H1 (cell line): ENCODE measurements at regions not wholly inside any gene's neighbourhood (a gene's known extent, or its start where the extent isn't known, plus 50 kb on each side); places are given as distances from the start of the nearest gene placed in this dataset.

ENCODE experiments used
- CTCF ChIA-PET: fragments of 300-600 bp; sonication (Branson Sonifier 250); formaldehyde crosslinking; loops from one replicate; lab custom pipeline; 2021; ENCODE audit not compliant: partially characterized antibody; lab: Charles Lee
- POLR2A ChIA-PET: fragments of 300-600 bp; sonication (Branson Sonifier 250); formaldehyde crosslinking; loops from one replicate; lab custom pipeline; 2021; ENCODE audit warnings: inconsistent platforms; ENCODE audit not compliant: partially characterized antibody; lab: Charles Lee
- DNase-seq, 2 experiments: peaks; one replicate each; pipeline versions ENCODE4 v3.0.0 to v3.0.0-alpha.2; 2010 to 2022; ENCODE audit warnings: low spot score in 2 of 2, low read depth in 1 of 2, mixed read lengths in 1 of 2
- FAIRE-seq: peaks from 2 replicates; lab custom pipeline; 2011; peaks lifted over from hg19 to GRCh38; lab: Jason Lieb, UNC
- H2AFZ ChIP-seq: 2 replicates; pipeline ENCODE4 v1.8.1; 2012; ENCODE audit warnings: low read length, inconsistent platforms
- H2AK5ac ChIP-seq: 2 replicates; pipeline ENCODE4 v1.6.1; 2013; ENCODE audit warnings: low read depth, low read length
- H2BK120ac ChIP-seq: replicated peaks from 2 replicates; pipeline ENCODE3; 2013; ENCODE audit warnings: low read depth, low read length, inconsistent platforms
- H2BK12ac ChIP-seq: 2 replicates; pipeline ENCODE4 v1.6.1; 2013; ENCODE audit warnings: low read depth, low read length
- H2BK15ac ChIP-seq: 2 replicates; pipeline ENCODE4 v1.6.1; 2013; ENCODE audit warnings: low read length
- H2BK20ac ChIP-seq: 2 replicates; pipeline ENCODE4 v1.6.1; 2013; ENCODE audit warnings: low read length
- H2BK5ac ChIP-seq: 2 replicates; pipeline ENCODE4 v1.6.1; 2013; ENCODE audit warnings: low read depth, low read length
- H3K14ac ChIP-seq: 2 replicates; pipeline ENCODE4 v1.6.1; 2013; ENCODE audit warnings: inconsistent platforms; ENCODE audit not compliant: insufficient read length
- H3K18ac ChIP-seq: 2 replicates; pipeline ENCODE4 v1.6.1; 2013; ENCODE audit warnings: low read length; ENCODE audit errors: extremely low read depth
- H3K23ac ChIP-seq: 2 replicates; pipeline ENCODE4 v1.6.1; 2013; ENCODE audit warnings: inconsistent platforms; ENCODE audit not compliant: insufficient read length
- H3K23me2 ChIP-seq: 2 replicates; pipeline ENCODE4 v1.6.1; 2013; ENCODE audit warnings: low read depth, low read length
- H3K27ac ChIP-seq: 2 replicates; pipeline ENCODE4 v1.6.1; 2011; ENCODE audit warnings: low read depth, low read length, inconsistent platforms
- H3K27me3 ChIP-seq, 4 experiments: replicated peaks in 1 of 4; 1 replicate in 1 of 4; 2 replicates in 3 of 4; pipeline versions ENCODE4 v1.6.1 to v1.8.1; 2011 to 2013; ENCODE audit warnings: low read length in 3 of 4, mild to moderate bottlenecking in 3 of 4, inconsistent platforms in 2 of 4, mixed read lengths in 2 of 4, moderate library complexity in 1 of 4; ENCODE audit not compliant: control insufficient read depth in 3 of 4, insufficient read depth in 3 of 4; ENCODE audit errors: extremely low read depth in 1 of 4
- H3K36me3 ChIP-seq, 4 experiments: 2 replicates each; pipeline versions ENCODE4 v1.6.1 to v1.8.1; 2011 to 2013; ENCODE audit warnings: mild to moderate bottlenecking in 4 of 4, low read length in 3 of 4, moderate library complexity in 2 of 4, control low read depth in 1 of 4, inconsistent platforms in 1 of 4; ENCODE audit not compliant: insufficient read depth in 4 of 4, control insufficient read depth in 2 of 4
- H3K4ac ChIP-seq: replicated peaks from 2 replicates; pipeline ENCODE3; 2013; ENCODE audit warnings: low read length, low read depth, mixed read lengths, inconsistent platforms; ENCODE audit not compliant: insufficient read length
- H3K4me1 ChIP-seq, 4 experiments: replicated peaks in 1 of 4; 1 replicate in 1 of 4; 2 replicates in 3 of 4; pipeline versions ENCODE4 v1.6.1 to v1.8.1; 2011 to 2013; ENCODE audit warnings: low read length in 3 of 4, inconsistent platforms in 2 of 4, mixed read lengths in 1 of 4; ENCODE audit not compliant: insufficient read depth in 4 of 4, control insufficient read depth in 3 of 4
- H3K4me2 ChIP-seq, 2 experiments: 2 replicates each; pipeline versions ENCODE4 v1.6.1 to v1.8.1; 2011 to 2013; ENCODE audit warnings: low read depth in 2 of 2, low read length in 2 of 2, control low read depth in 1 of 2, inconsistent platforms in 1 of 2, mild to moderate bottlenecking in 1 of 2; ENCODE audit not compliant: insufficient read depth in 1 of 2
- H3K4me3 ChIP-seq, 4 experiments: fragments of 200-600, 300-600 bp in 1 of 4; sonication (generic), shearing (Covaris generic), sonication (Bioruptor Twin) in 1 of 4; 2 replicates each; pipeline versions ENCODE4 v1.5.1 to v1.8.1; 2011 to 2016; ENCODE audit warnings: low read length in 4 of 4, low read depth in 3 of 4, control low read depth in 2 of 4, inconsistent platforms in 2 of 4, mild to moderate bottlenecking in 2 of 4, mixed read lengths in 1 of 4, moderate library complexity in 1 of 4; ENCODE audit not compliant: insufficient read depth in 2 of 4; ENCODE audit errors: extremely low read depth in 1 of 4
- H3K56ac ChIP-seq: replicated peaks from 2 replicates; pipeline ENCODE3; 2013; ENCODE audit warnings: low read depth, mild to moderate bottlenecking, mixed read lengths, low read length, inconsistent platforms; ENCODE audit not compliant: insufficient read length
- H3K79me1 ChIP-seq: 2 replicates; pipeline ENCODE4 v1.6.1; 2013; ENCODE audit warnings: low read depth, low read length, control low read depth
- H3K79me2 ChIP-seq, 2 experiments: 2 replicates each; pipeline versions ENCODE4 v1.6.1 to v1.8.1; 2012 to 2013; ENCODE audit warnings: low read length in 2 of 2, mild to moderate bottlenecking in 2 of 2, inconsistent platforms in 1 of 2; ENCODE audit not compliant: insufficient read depth in 2 of 2, control insufficient read depth in 1 of 2
- H3K9ac ChIP-seq, 4 experiments: replicated peaks in 1 of 4; 1 replicate in 1 of 4; 2 replicates in 3 of 4; pipeline versions ENCODE4 v1.6.1 to v1.8.1; 2011 to 2013; ENCODE audit warnings: low read depth in 3 of 4, low read length in 3 of 4, control low read depth in 2 of 4, mild to moderate bottlenecking in 2 of 4, moderate library complexity in 2 of 4, inconsistent platforms in 1 of 4; ENCODE audit errors: extremely low read depth in 1 of 4
- H3K9me3 ChIP-seq, 2 experiments: 2 replicates each; pipeline versions ENCODE4 v1.6.1 to v1.8.1; 2012 to 2013; ENCODE audit warnings: mild to moderate bottlenecking in 2 of 2, moderate library complexity in 2 of 2, control low read depth in 1 of 2, inconsistent platforms in 1 of 2, low read depth in 1 of 2, low read length in 1 of 2, mixed read lengths in 1 of 2; ENCODE audit not compliant: insufficient read depth in 2 of 2
- H4K20me1 ChIP-seq, 2 experiments: replicated peaks in 1 of 2; 2 replicates each; pipeline versions ENCODE3 to v1.8.1; 2011 to 2013; ENCODE audit warnings: inconsistent platforms in 2 of 2, low read length in 2 of 2, mild to moderate bottlenecking in 1 of 2; ENCODE audit not compliant: insufficient read depth in 2 of 2, control insufficient read depth in 1 of 2
- H4K5ac ChIP-seq: 2 replicates; pipeline ENCODE4 v1.6.1; 2013; ENCODE audit warnings: low read length, low read depth, mixed read lengths, inconsistent platforms; ENCODE audit not compliant: insufficient read length
- H4K8ac ChIP-seq: 2 replicates; pipeline ENCODE4 v1.8.0; 2013; ENCODE audit warnings: mild to moderate bottlenecking, moderate library complexity, low read length, inconsistent platforms; ENCODE audit not compliant: insufficient read depth; ENCODE audit errors: extremely low read depth
- H4K91ac ChIP-seq: replicated peaks from 2 replicates; pipeline ENCODE3; 2013; ENCODE audit warnings: low read length, mixed read lengths, inconsistent platforms; ENCODE audit not compliant: insufficient read length
- ASH2L ChIP-seq: fragments of 200-600, 300-600 bp; sonication (generic); IDR thresholded peaks from one replicate; pipeline ENCODE4 v1.7.1; 2017; ENCODE audit warnings: low read length
- CTBP2 ChIP-seq: IDR thresholded peaks from 2 replicates; pipeline ENCODE4 v1.7.0; 2011; ENCODE audit warnings: borderline replicate concordance, mild to moderate bottlenecking, moderate library complexity, mixed read lengths, low read length; ENCODE audit not compliant: insufficient read depth, insufficient read length
- HDAC2 ChIP-seq, 2 experiments: fragments of 300-600 bp in 1 of 2; sonication (generic) in 1 of 2; IDR thresholded peaks; 2 replicates each; pipeline ENCODE4 v1.6.1; 2011 to 2012; ENCODE audit warnings: low read depth in 2 of 2, low read length in 2 of 2, mild to moderate bottlenecking in 2 of 2, moderate library complexity in 2 of 2, borderline replicate concordance in 1 of 2, inconsistent platforms in 1 of 2
- MAFK ChIP-seq: IDR thresholded peaks from 2 replicates; pipeline ENCODE4 v1.6.1; 2012; ENCODE audit warnings: low read depth, mild to moderate bottlenecking, improper control_type of control experiment, low read length
- RAD21 ChIP-seq, 2 experiments: IDR thresholded peaks in 1 of 2; conservative IDR thresholded peaks in 1 of 2; 2 replicates each; pipeline ENCODE4 v1.6.1; 2011; ENCODE audit warnings: low read depth in 2 of 2, low read length in 2 of 2, improper control_type of control experiment in 1 of 2, inconsistent platforms in 1 of 2, mild to moderate bottlenecking in 1 of 2, moderate library complexity in 1 of 2
- SAP30 ChIP-seq: fragments of 300-600 bp; sonication (generic); IDR thresholded peaks from 2 replicates; pipeline ENCODE4 v1.7.1; 2012; ENCODE audit warnings: low read length, moderate library complexity, mild to moderate bottlenecking, inconsistent platforms; ENCODE audit not compliant: insufficient read depth, insufficient replicate concordance
- TAF7 ChIP-seq: optimal IDR thresholded peaks from 2 replicates; pipeline ENCODE3; 2011; ENCODE audit warnings: low read depth, mild to moderate bottlenecking, inconsistent platforms, low read length, moderate library complexity, borderline replicate concordance
- USF2 ChIP-seq: IDR thresholded peaks from 2 replicates; pipeline ENCODE4 v1.6.1; 2011; ENCODE audit warnings: low read length, improper control_type of control experiment
- WGBS, 2 experiments: shearing (Covaris generic) in 1 of 2; methylation state at CpG; one replicate each; pipeline versions ENCODE4 v1.1.6 to v1.1.7; 2013 to 2015; ENCODE audit warnings: low lambda C conversion rate in 2 of 2, mixed read lengths in 2 of 2, inconsistent platforms in 1 of 2, low coverage in 1 of 2, missing lambda C conversion rate in 1 of 2; ENCODE audit not compliant: insufficient replicate concordance in 2 of 2, insufficient coverage in 1 of 2, insufficient read length in 1 of 2; ENCODE audit errors: extremely low coverage in 1 of 2, missing lambda C conversion rate in 1 of 2; 5-methylcytosine and 5-hydroxymethylcytosine counted together

- Histone ChIP-seq H2BK120ac (no peak overlapping the region), H3K9ac (no peak overlapping the region), H3K27ac (no peak overlapping the region), H2BK12ac (no peak overlapping the region), H3K4me1 (peaks cover 0 to 3% (median 0%) of the 10 kb centered on the region in 4 experiments; a peak in 1 of 7 replicates), H3K23me2 (no peaks in the 10 kb centered on the region), H2AK5ac (no peak overlapping the region), H3K9me3 (no peaks in the 10 kb centered on the region), H3K4ac (no peak overlapping the region), H4K20me1 (no peaks in the 10 kb centered on the region), H2BK20ac (no peak overlapping the region), H3K27me3 (no peaks in the 10 kb centered on the region), H4K5ac (no peak overlapping the region), H3K18ac (no peak overlapping the region), H3K14ac (no peak overlapping the region), H3K4me3 (no peak overlapping the region), H3K36me3 (no peaks in the 10 kb centered on the region), H4K8ac (no peak overlapping the region; the same call in none of the 2 replicates), H4K91ac (no peak overlapping the region), H2AFZ (no peak overlapping the region), H3K79me2 (no peaks in the 10 kb centered on the region), H2BK5ac (no peak overlapping the region), H3K56ac (no peak overlapping the region), H2BK15ac (no peak overlapping the region), H3K23ac (no peak overlapping the region), H3K4me2 (no peak overlapping the region), H3K79me1 (no peaks in the 10 kb centered on the region)
- POLR2A ChIA-PET: no interaction called here
- no peak for DNase-seq
- no peak for FAIRE-seq
- no peak for TF ChIP-seq USF2
- no peak for TF ChIP-seq CTBP2
- TF ChIP-seq ASH2L: no peak
- TF ChIP-seq TAF7: no peak
- no peak for TF ChIP-seq RAD21 (IDR thresholded peaks at IDR 0.05 in 1 of 2, conservative IDR thresholded peaks at IDR 0.05 in 1 of 2; ENCODE audit: low read depth in 2 of 2, low read length in 2 of 2)
- no peak for TF ChIP-seq HDAC2 (IDR thresholded peaks at IDR 0.05; ENCODE audit: borderline replicate concordance in 1 of 2, low read depth in 2 of 2, low read length in 2 of 2)
- no peak for TF ChIP-seq MAFK
- TF ChIP-seq SAP30: no peak
- CTCF ChIA-PET: no interaction called here
- WGBS, 2 experiments: 87% methylated on average over 11 of the region's 12 CpGs; no CpG with 5 or more reads in 1 of the 2 experiments
Observed at GRCh38 chrX:40444798-40445496, 135.8 kb upstream of the ATP6AP2 start.
